RWPE1 (cell line): ENCODE measurements at regions not wholly inside any gene's neighbourhood (a gene's known extent, or its start where the extent isn't known, plus 50 kb on each side); places are given as distances from the start of the nearest gene placed in this dataset.

Experiments used
- CTCF ChIA-PET: fragments of 350-600 bp; sonication (Branson Sonifier 250); formaldehyde crosslinking; extraction: SDS; loops from one replicate; lab custom pipeline; 2021; lab: Yijun Ruan, JAX
- POLR2A ChIA-PET: fragments of 400-600 bp; formaldehyde crosslinking; extraction: SDS; loops from one replicate; lab custom pipeline; 2020; ENCODE audit warnings: antibody characterized with exemption; ENCODE audit not compliant: low non-redundant PET; lab: Yijun Ruan, JAX
- DNase-seq: peaks from one replicate; pipeline ENCODE4 v3.0.0; 2012; ENCODE audit warnings: low spot score
- H3K27ac ChIP-seq: fragments of 450-650 bp; 2 replicates; pipeline ENCODE4 v1.5.1; 2017
- CTCF ChIP-seq: fragments of 450-650 bp; conservative IDR thresholded peaks from 2 replicates; pipeline ENCODE4 v1.5.1; 2017; ENCODE audit warnings: low read depth, mild to moderate bottlenecking

GRCh38 chr4:124386163-124386562 is 326.4 kb downstream of the ANKRD50 start:
- DNase-seq: no peak
- POLR2A ChIA-PET: no interaction called here
- TF ChIP-seq CTCF: no peak
- no peak overlapping the region for H3K27ac ChIP-seq
- CTCF ChIA-PET: interaction anchor here (0.6 kb wide), 1 partner anchor 326 kb away, joined by 3 read pairs; no protein-coding TSS in a partner anchor

- POLR2A ChIA-PET: no interaction called here
These were observed 325.9 kb downstream of the ANKRD50 start for GRCh38 chr4:124386648-124387047.

GRCh38 chr4:124389591-124389990 is 322.9 kb downstream of the ANKRD50 start:
- CTCF ChIA-PET: no interaction called here
- no peak for DNase-seq
- TF ChIP-seq CTCF: no peak
- POLR2A ChIA-PET: no interaction called here
- H3K27ac ChIP-seq: no peak overlapping the region

More at GRCh38 chr4:124386648-124387047, 325.9 kb downstream of the ANKRD50 start:
- no peak for TF ChIP-seq CTCF
- DNase-seq: no peak
- CTCF ChIA-PET: no interaction called here
- H3K27ac ChIP-seq: no peak overlapping the region

- ChIA-PET POLR2A (no interaction called here), CTCF (interaction anchor here (0.7 kb wide), 2 partner anchors 851 to 908 kb away, joined by 3 read pairs; no protein-coding TSS in a partner anchor)
- H3K27ac ChIP-seq: no peak overlapping the region
- no peak for DNase-seq
- TF ChIP-seq CTCF: no peak
These were observed 321.7 kb downstream of the ANKRD50 start for GRCh38 chr4:124390861-124391260.

- TF ChIP-seq CTCF: no peak
- no peak for DNase-seq
- H3K27ac ChIP-seq: no peak overlapping the region
- POLR2A ChIA-PET: no interaction called here
- CTCF ChIA-PET: no interaction called here
These were observed 316.2 kb downstream of the ANKRD50 start for GRCh38 chr4:124396333-124396732.

GRCh38 chr4:124401606-124402005 is 310.9 kb downstream of the ANKRD50 start:
- POLR2A ChIA-PET: no interaction called here
- no peak for DNase-seq
- CTCF ChIA-PET: no interaction called here
- no peak overlapping the region for H3K27ac ChIP-seq
- TF ChIP-seq CTCF: no peak
